H9 (cell line): ENCODE measurements at regions not wholly inside any gene's neighbourhood (a gene's known extent, or its start where the extent isn't known, plus 50 kb on each side); places are given as distances from the start of the nearest gene placed in this dataset.
A peak's percentile ranks its signal among the peaks of the same experiment; 100 is the strongest.

Experiments
- DNase-seq: peaks from one replicate; pipeline ENCODE4 v3.0.0-alpha.2; 2017
- H2AFZ ChIP-seq: one replicate; pipeline ENCODE4 v1.6.1; 2013; ENCODE audit warnings: mild to moderate bottlenecking, low read length, control low read depth, moderate library complexity
- H2AK5ac ChIP-seq: 2 replicates; pipeline ENCODE4 v1.6.1; 2013; ENCODE audit warnings: low read length, control low read depth, mixed read lengths; ENCODE audit not compliant: insufficient read length
- H2BK120ac ChIP-seq: one replicate; pipeline ENCODE4 v1.6.1; 2013; ENCODE audit warnings: low read depth, mild to moderate bottlenecking, low read length, control low read depth, inconsistent platforms; ENCODE audit not compliant: poor library complexity, severe bottlenecking
- H2BK12ac ChIP-seq: 2 replicates; pipeline ENCODE4 v1.6.1; 2013; ENCODE audit warnings: low read length, control low read depth, mixed read lengths, low read depth; ENCODE audit not compliant: insufficient read length
- H2BK15ac ChIP-seq: 2 replicates; pipeline ENCODE4 v1.6.1; 2013; ENCODE audit warnings: low read depth, low read length, control low read depth
- H2BK20ac ChIP-seq: one replicate; pipeline ENCODE4 v1.6.1; 2013; ENCODE audit warnings: low read depth, mild to moderate bottlenecking, low read length, control low read depth, inconsistent platforms; ENCODE audit not compliant: poor library complexity, severe bottlenecking
- H2BK5ac ChIP-seq: 2 replicates; pipeline ENCODE4 v1.6.1; 2013; ENCODE audit warnings: low read length, control low read depth, mixed read lengths; ENCODE audit not compliant: insufficient read length
- H3K14ac ChIP-seq: 2 replicates; pipeline ENCODE4 v1.6.1; 2013; ENCODE audit warnings: low read length, control low read depth; ENCODE audit not compliant: insufficient read depth
- H3K18ac ChIP-seq: 2 replicates; pipeline ENCODE4 v1.6.1; 2013; ENCODE audit warnings: low read depth, mild to moderate bottlenecking, mixed read lengths, low read length, control low read depth; ENCODE audit not compliant: insufficient read length
- H3K23ac ChIP-seq: 2 replicates; pipeline ENCODE4 v1.6.1; 2013; ENCODE audit warnings: low read length, control low read depth, mixed read lengths, low read depth; ENCODE audit not compliant: insufficient read length
- H3K23me2 ChIP-seq: 2 replicates; pipeline ENCODE4 v1.6.1; 2013; ENCODE audit warnings: low read depth, mild to moderate bottlenecking, mixed read lengths, low read length, control low read depth; ENCODE audit not compliant: insufficient read length, poor library complexity, severe bottlenecking
- H3K27ac ChIP-seq: 2 replicates; pipeline ENCODE4 v1.5.1; 2013; ENCODE audit warnings: low read length, control low read depth, mixed read lengths, low read depth; ENCODE audit not compliant: insufficient read length
- H3K27me3 ChIP-seq: 2 replicates; pipeline ENCODE4 v1.6.1; 2013; ENCODE audit warnings: low read length, control low read depth, inconsistent platforms; ENCODE audit not compliant: insufficient read depth
- H3K4ac ChIP-seq: 2 replicates; pipeline ENCODE4 v1.6.1; 2013; ENCODE audit warnings: low read depth, mild to moderate bottlenecking, control low read depth, inconsistent platforms, low read length, moderate library complexity
- H3K4me1 ChIP-seq: 2 replicates; pipeline ENCODE4 v1.6.1; 2013; ENCODE audit warnings: low read length, control low read depth, inconsistent platforms; ENCODE audit not compliant: insufficient read depth
- H3K4me2 ChIP-seq: 2 replicates; pipeline ENCODE4 v1.6.1; 2013; ENCODE audit warnings: low read length, control low read depth, mixed read lengths; ENCODE audit not compliant: insufficient read length, insufficient read depth
- H3K56ac ChIP-seq: 2 replicates; pipeline ENCODE4 v1.6.1; 2013; ENCODE audit warnings: low read depth, mild to moderate bottlenecking, mixed read lengths, low read length, control low read depth; ENCODE audit not compliant: insufficient read length
- H3K79me1 ChIP-seq: 2 replicates; pipeline ENCODE4 v1.6.1; 2013; ENCODE audit warnings: low read depth, mild to moderate bottlenecking, moderate library complexity, low read length, control low read depth, inconsistent platforms; ENCODE audit not compliant: insufficient read depth, poor library complexity, severe bottlenecking
- H3K79me2 ChIP-seq: 2 replicates; pipeline ENCODE4 v1.6.1; 2013; ENCODE audit warnings: low read length, control low read depth, inconsistent platforms; ENCODE audit not compliant: insufficient read depth
- H3K9ac ChIP-seq: 2 replicates; pipeline ENCODE4 v1.6.1; 2013; ENCODE audit warnings: low read length, control low read depth, mixed read lengths; ENCODE audit not compliant: insufficient read length; ENCODE audit errors: extremely low read depth
- H3K9me3 ChIP-seq: one replicate; pipeline ENCODE4 v1.6.1; 2013; ENCODE audit warnings: low read depth, low read length, inconsistent platforms; ENCODE audit not compliant: control insufficient read depth
- H3T11ph ChIP-seq: one replicate; pipeline ENCODE4 v1.6.1; 2013; ENCODE audit warnings: mild to moderate bottlenecking, low read length, control low read depth, inconsistent platforms
- H4K20me1 ChIP-seq: one replicate; pipeline ENCODE4 v1.6.1; 2013; ENCODE audit not compliant: control insufficient read depth, insufficient read length, insufficient read depth
- H4K5ac ChIP-seq: 2 replicates; pipeline ENCODE4 v1.6.1; 2013; ENCODE audit warnings: low read depth, mild to moderate bottlenecking, mixed read lengths, low read length, control low read depth; ENCODE audit not compliant: insufficient read length
- H4K8ac ChIP-seq: replicated peaks from 2 replicates; pipeline ENCODE4 v1.6.1; 2013; ENCODE audit warnings: low read length, control low read depth, mixed read lengths, low read depth; ENCODE audit not compliant: insufficient read length
- H4K91ac ChIP-seq: 2 replicates; pipeline ENCODE4 v1.6.1; 2013; ENCODE audit warnings: low read depth, mild to moderate bottlenecking, moderate library complexity, mixed read lengths, low read length, control low read depth; ENCODE audit not compliant: insufficient read length
- H3K27ac Mint-ChIP-seq, 3 experiments: 2 replicates in 2 of 3; 3 replicates in 1 of 3; pipeline ENCODE4 v1.8.0; 2020 to 2021; ENCODE audit warnings: mixed read lengths in 3 of 3, mild to moderate bottlenecking in 1 of 3, moderate library complexity in 1 of 3
- H3K27me3 Mint-ChIP-seq: 2 replicates; pipeline ENCODE4 v1.8.0; 2021; ENCODE audit warnings: low read depth, mild to moderate bottlenecking, moderate library complexity, mixed read lengths
- H3K36me3 Mint-ChIP-seq, 3 experiments: 2 replicates in 2 of 3; 3 replicates in 1 of 3; pipeline ENCODE4 v1.8.0; 2020 to 2021; ENCODE audit warnings: low read depth in 3 of 3, mixed read lengths in 3 of 3; ENCODE audit not compliant: insufficient read depth in 1 of 3
- H3K4me1 Mint-ChIP-seq, 2 experiments: 2 replicates each; pipeline ENCODE4 v1.8.0; 2020; ENCODE audit warnings: mixed read lengths in 2 of 2
- H3K4me3 Mint-ChIP-seq, 2 experiments: 2 replicates in 1 of 2; 3 replicates in 1 of 2; pipeline ENCODE4 v1.8.0; 2020 to 2021; ENCODE audit warnings: mild to moderate bottlenecking in 2 of 2, mixed read lengths in 2 of 2, moderate library complexity in 1 of 2
- H3K9me3 Mint-ChIP-seq, 2 experiments: 2 replicates in 1 of 2; 3 replicates in 1 of 2; pipeline ENCODE4 v1.8.0; 2020; ENCODE audit warnings: mild to moderate bottlenecking in 2 of 2, mixed read lengths in 2 of 2, moderate library complexity in 1 of 2
- CTCF ChIP-seq: fragments of 200-600 bp; sonication (generic); conservative IDR thresholded peaks from 3 replicates; pipeline ENCODE4 v1.8.0; 2021; ENCODE audit warnings: antibody characterized with exemption, mild to moderate bottlenecking
- whole genome bisulfite sequencing: extraction: QIAGEN DNeasy Blood & Tissue Kit; methylation state at CpG from one replicate; pipeline ENCODE4 v1.1.7; 2013; ENCODE audit warnings: missing lambda C conversion rate, low lambda C conversion rate, mixed read lengths; ENCODE audit not compliant: insufficient read length; ENCODE audit errors: extremely low coverage; 5-methylcytosine and 5-hydroxymethylcytosine counted together

- no peaks in the 10 kb centered on the region for H3K23me2 ChIP-seq
- no peaks in the 10 kb centered on the region for H3K9me3 ChIP-seq
- H3K18ac ChIP-seq, result no peak overlapping the region
- H2BK15ac ChIP-seq, result no peak overlapping the region
- no peaks in the 10 kb centered on the region for H4K20me1 ChIP-seq
- H3K4me1 Mint-ChIP-seq, result peaks cover 27 to 28% of the 10 kb centered on the region in 2 experiments
- no peak overlapping the region for H2BK120ac ChIP-seq
- H3K9ac ChIP-seq, result no peak overlapping the region
- no peak overlapping the region for H4K8ac ChIP-seq
- no peak overlapping the region for H3K4me2 ChIP-seq
- H3K27ac ChIP-seq, result no peak overlapping the region
- H3K9me3 Mint-ChIP-seq, result no peaks in the 10 kb centered on the region
- no peak overlapping the region for H3K4me3 Mint-ChIP-seq
- no peak for TF ChIP-seq CTCF
- no peak overlapping the region for H2BK12ac ChIP-seq
- H3K27ac Mint-ChIP-seq, result peak overlapping the region in 1 of 3 experiments; percentile 39; a peak in 1 of 7 replicates
- H3K23ac ChIP-seq, result no peak overlapping the region
- no peak overlapping the region for H3K4ac ChIP-seq
- H4K91ac ChIP-seq, result no peak overlapping the region
- H3K56ac ChIP-seq, result no peak overlapping the region
- H4K5ac ChIP-seq, result no peak overlapping the region
- no peaks in the 10 kb centered on the region for H3K4me1 ChIP-seq
- no peaks in the 10 kb centered on the region for H3K27me3 Mint-ChIP-seq
- H3K27me3 ChIP-seq, result no peaks in the 10 kb centered on the region
- H3K36me3 Mint-ChIP-seq, result peaks cover 4 to 13% (median 10%) of the 10 kb centered on the region in 3 experiments; a peak in 6 of 7 replicates
- H2AK5ac ChIP-seq, result no peak overlapping the region
- WGBS, result no CpG with 5 or more reads among the region's 10 CpGs
- no peak for DNase-seq
- no peak overlapping the region for H2AFZ ChIP-seq
- H3T11ph ChIP-seq, result no peak overlapping the region
- H3K14ac ChIP-seq, result no peak overlapping the region
- H3K79me1 ChIP-seq, result no peaks in the 10 kb centered on the region
- H2BK5ac ChIP-seq, result no peak overlapping the region
- no peak overlapping the region for H2BK20ac ChIP-seq
- no peaks in the 10 kb centered on the region for H3K79me2 ChIP-seq
Observed at GRCh38 chr9:748861-749497, 92.5 kb upstream of the DMRT1 start.
